HK-2 (cell line): ENCODE measurements at regions not wholly inside any gene's neighbourhood (a gene's known extent, or its start where the extent isn't known, plus 50 kb on each side); places are given as distances from the start of the nearest gene placed in this dataset.

Experiments
- DNase-seq: peaks from one replicate; pipeline ENCODE4 v3.0.0-alpha.2; 2018; ENCODE audit not compliant: unreplicated experiment

- DNase-seq = no peak
Observed at GRCh38 chr4:125511715-125512114, 197.0 kb downstream of the FAT4 start.

DNA sequence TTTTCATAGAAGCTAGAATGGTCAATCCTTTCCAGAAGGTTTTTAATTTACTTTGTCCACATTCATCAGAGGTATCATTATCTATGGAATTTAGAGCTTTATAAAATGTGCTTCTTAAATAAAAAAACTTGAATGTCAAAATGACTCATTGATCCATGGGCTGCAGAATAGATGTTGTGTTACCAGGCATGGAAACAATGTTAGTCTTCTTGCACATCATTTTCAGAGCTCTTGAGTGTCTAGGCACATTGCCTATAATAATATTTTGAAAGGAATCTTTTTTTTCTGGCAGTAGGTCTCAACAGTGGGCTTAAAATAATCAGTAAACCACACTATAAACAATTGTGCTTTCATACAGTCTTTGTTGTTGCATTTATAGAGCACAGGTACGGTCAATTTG is 200.3 kb downstream of the FAT4 start:
- DNase-seq = no peak

GRCh38 chr4:125517831-125518230 is 203.1 kb downstream of the FAT4 start:
- DNase-seq = no peak

DNA sequence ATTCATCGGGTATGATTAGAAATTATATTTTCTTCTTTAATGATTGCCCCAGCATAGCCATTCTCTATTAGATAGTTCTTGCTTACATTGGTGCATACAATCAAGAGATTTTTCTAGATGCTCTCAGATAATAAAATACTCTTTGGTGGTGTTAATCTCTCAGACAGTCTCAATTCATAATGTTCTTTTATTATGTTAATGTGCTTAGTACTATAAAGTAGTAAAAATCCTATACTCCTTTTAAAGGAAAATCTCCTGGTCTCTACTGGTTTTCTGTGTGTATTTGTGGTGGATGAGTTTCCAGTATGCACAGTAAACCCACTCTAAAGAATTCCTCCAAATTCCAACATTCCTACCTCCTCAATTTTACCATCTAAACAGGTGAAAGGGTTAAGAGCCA is 203.5 kb downstream of the FAT4 start:
- no peak for DNase-seq

DNA sequence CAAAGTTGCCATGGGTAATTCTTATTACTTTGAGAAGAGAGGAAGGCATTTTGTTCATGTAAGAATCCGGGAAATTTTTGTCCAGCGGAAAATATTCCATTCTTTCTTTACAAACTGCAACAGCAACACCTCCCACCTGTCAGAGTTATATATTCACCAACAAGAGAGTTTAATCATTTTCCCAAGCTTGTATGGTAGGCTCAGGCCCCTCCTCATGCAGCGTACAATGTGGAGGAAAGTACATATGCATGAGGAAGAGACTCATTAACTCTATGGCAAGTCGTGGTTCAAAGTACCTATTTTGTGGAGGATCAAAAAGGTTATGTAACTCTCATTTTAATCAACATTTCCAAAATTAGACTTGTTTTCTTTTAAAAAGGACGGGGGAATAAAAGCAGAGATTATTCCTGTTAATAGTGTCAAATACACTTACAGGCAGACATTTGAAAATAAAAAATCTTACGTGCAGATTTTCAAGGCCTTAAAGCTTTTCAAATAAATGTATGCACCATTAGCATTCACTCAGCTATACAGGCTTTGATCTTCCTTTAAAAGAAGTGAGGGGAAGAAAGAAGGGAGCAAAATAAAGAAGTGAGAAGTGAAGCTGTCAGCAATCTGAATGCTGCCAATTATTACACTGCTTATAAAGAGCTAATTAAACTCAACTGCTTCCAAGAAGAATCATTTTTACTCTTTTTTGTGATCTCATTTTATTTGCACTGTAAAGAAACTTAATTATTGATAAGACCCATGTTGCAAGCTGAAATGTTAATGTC is 204.8 kb downstream of the FAT4 start:
- no peak for DNase-seq

- no peak for DNase-seq
Observed at GRCh38 chr4:125520258-125520990, 205.7 kb downstream of the FAT4 start.

DNA sequence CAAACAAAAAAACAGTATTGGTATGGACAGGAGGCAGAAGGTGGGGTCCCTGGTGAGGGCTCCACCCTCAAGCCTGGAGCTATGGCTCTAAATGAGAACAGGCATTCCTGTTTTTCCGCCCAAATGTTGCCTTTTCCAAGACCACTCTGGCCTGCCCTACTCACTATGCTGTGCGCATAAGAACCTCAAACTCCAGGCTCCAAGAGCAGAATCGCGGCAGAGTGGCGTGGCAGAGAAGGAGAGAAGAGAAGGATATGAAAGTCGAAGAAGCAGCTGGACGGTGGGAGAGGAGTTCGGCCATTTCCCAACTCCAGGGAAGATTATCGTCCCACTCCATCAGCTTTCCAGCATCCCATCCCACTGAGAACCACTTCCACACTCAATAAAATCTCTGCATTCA is 207.8 kb downstream of the FAT4 start:
- no peak for DNase-seq

DNA sequence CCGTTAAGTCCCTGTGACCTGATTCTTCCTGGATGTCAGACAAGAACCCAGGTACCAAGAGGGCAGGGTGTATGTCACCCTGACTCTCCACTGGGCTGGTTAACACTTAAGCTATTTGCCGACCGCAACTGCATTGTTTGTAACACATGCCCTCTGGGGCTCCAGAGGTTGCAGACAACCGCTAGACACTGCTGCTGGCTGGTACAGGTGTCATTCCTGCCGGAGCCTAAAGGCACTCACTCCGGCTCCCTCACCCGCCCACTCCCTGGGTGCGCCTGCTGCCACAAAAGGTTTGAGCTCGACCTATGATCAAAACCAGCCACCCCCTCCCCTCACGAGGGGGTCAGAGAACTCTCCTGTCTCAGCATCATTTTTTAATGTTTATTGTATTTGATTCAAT is 208.2 kb downstream of the FAT4 start:
- DNase-seq = no peak

DNA sequence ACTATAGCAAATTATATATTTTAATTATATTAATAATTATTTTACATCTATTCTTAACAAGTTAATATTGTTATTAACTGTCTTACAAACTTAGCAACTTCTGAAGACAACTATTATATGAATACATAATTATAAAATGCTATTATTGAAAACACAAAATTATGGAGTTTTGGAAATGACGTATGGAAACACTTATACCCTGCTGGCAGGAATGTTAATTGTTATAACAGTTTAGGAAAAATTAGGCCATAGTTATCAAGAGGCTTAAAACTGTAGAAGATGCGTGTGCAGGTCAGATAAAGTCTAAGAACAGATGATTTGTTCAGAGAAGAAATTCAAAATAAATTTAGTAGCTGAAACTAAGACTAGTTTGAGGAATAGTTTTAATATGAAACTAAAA is 211.7 kb downstream of the FAT4 start:
- DNase-seq = no peak

DNA sequence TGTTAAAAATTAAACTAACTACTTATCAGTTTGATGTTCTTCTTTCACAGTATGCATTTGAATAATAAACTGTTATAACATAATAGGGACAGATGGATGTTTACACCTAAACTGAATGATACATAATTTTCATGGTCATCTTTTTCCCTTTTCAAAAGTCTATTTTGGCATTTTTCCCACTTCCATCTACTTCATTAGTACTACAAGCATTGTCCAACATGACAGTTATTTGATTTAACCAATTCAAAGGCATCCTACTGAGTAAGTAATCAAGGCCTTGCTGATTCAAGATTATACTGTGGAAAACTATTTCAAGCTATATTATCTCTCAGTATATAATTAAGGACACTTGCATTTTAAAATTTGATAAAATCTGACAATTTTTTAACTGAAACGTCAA is 212.9 kb downstream of the FAT4 start:
- DNase-seq = no peak

DNA sequence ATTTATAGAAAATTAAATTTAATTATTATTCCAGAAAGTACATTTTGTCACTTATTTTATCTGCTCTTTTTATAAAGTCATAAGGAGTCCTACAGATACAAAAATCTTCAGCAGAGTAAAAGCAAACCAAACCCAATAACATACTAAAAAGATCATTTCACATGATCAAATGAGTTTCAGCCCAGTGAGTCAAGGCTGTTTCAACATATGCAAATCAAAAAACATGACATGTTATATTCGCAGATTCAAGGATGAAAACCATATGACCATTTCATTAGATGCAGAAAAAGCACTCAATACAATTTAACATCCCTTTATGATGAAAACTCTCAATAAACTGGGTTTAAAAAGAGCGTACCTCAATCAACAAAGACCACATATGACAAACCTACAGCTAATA is 214.3 kb downstream of the FAT4 start:
- DNase-seq = no peak

- DNase-seq = no peak
Observed at GRCh38 chr4:125538670-125539069, 223.9 kb downstream of the FAT4 start.

GRCh38 chr4:125539691-125540090 is 224.9 kb downstream of the FAT4 start:
- no peak for DNase-seq

DNA sequence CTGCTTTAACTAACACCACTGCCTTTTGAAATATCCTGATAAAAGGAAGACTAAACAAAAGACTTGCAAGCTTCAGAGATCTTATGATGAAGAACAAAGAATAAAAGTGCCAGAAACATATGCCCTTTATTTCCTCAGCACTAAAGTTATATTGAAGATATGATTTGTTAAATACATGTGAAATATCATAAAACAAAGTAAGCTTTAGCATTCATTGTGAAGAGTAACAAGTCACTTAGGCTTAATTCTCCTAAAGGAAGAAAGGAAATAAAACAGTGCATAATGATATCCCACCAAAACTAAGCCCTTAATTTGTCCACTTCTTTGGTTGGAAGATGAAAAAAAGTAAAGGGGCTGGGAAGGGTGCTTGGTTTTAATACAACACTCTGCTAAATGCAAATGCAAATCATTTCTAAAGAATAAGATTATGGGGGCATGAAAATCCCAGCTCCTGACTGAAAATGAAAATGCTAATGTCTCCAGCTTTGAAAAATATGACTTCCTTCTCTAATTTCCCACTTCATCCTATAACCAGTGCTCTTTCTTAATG is 227.2 kb downstream of the FAT4 start:
- DNase-seq = no peak

- no peak for DNase-seq
Observed at GRCh38 chr4:125546272-125546671, 231.5 kb downstream of the FAT4 start.

- DNase-seq = no peak
Observed at GRCh38 chr4:125547836-125548235, 233.1 kb downstream of the FAT4 start.

GRCh38 chr4:125550769-125551168 is 236.0 kb downstream of the FAT4 start:
- DNase-seq = no peak

GRCh38 chr4:125551466-125551865 is 236.7 kb downstream of the FAT4 start:
- no peak for DNase-seq

GRCh38 chr4:125551967-125552366 is 237.2 kb downstream of the FAT4 start:
- DNase-seq = no peak

DNA sequence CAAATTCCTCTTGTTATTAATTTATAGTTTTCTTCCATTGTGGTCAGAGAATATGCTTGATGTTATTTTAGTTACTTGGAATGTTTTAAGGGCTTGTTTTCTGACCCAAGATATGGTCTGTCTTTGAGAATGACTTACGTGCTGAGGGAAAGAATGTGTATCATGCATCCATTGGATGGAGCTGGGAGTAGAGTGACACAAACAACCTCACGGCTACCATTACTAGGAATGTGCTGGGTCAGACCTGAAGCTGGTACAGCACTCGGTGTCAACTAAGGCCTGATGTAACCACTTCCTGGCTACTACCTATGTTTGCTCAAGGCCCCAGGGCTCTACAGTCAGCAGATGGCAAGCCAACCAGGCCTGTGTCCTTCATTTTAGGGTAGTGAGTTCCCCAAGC is 257.8 kb downstream of the FAT4 start:
- DNase-seq = no peak

GRCh38 chr4:125573368-125573767 is 258.6 kb downstream of the FAT4 start:
- DNase-seq = no peak

- no peak for DNase-seq
Observed at GRCh38 chr4:125573786-125574185, 259.0 kb downstream of the FAT4 start.

DNA sequence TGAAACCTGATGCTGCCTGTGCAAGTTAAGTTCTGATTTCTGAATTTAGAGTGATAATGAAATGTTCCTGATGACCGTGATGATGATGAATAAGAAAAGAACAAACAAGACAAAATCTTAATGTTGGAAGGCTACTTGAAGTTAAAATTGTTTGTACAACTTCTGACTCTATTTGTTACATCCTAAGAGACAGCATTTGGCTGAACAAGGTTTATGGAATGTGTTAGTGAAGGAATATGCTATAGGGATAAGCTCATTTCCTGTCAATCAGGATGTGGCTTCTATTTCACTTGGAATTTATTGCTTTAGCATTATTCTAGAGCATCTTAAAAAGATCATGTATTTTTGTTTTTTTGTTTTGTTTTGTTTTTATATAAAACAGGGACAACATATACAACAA is 267.5 kb downstream of the FAT4 start:
- no peak for DNase-seq
